ENCODE measurements at regions not wholly inside any gene's neighbourhood (a gene's known extent, or its start where the extent isn't known, plus 50 kb on each side); places are given as distances from the start of the nearest gene placed in this dataset.
"Not testable (repeated sequence)": the region's sequence is repeated elsewhere in the genome, so short reads cannot be mapped to it uniquely, and the experiment has no call there.

- no peak for DNase-seq (ENCODE audit: low read depth)
Observed at GRCh38 chr19:27889156-27889555, 1323.8 kb downstream of the UQCRFS1 start.

DNA sequence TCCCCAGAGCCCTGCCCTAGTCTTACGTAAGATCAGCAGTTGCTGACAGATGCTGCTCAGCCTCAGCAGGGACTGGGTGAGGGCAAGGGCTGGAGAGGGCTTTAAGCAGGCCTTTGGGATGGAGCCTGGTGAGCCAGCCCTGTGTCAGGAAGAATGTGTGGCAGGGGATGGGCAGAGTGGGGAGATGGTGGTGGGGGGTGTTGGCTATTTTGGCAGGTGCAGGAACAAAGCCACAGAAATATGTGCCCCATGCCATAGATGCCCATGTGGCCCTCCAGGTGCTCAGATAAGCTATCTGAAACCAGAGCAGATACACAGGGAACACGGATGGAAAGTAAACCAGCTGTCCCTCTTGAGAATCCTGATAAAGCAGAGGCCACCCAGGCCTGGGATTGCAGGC lies 1325.0 kb downstream of the UQCRFS1 start:
- no peak for DNase-seq (ENCODE audit: low read depth)

GRCh38 chr19:27885359-27885758 lies 1327.6 kb downstream of the UQCRFS1 start:
- DNase-seq (ENCODE audit: low read depth): no peak

DNA sequence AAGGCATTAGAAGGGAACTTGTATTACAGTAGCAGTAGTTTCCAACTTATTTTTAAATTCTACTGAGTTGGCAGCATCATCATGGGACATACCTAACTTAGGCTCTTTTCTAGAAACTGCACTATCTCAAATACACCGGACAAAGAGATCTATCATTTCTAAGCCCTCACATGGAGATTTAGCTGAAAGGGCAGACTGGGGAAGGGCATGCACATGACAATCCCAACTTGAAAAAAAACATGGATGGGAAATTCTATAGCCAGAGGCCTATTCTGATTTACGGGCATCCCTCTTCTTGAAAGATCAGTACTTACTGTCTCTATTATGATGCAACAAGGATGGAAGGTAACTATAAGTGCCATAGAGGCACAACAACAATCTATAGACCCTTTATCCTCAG lies 1328.6 kb downstream of the UQCRFS1 start:
- DNase-seq (ENCODE audit: low read depth): no peak

- DNase-seq (ENCODE audit: low read depth): no peak
Observed at GRCh38 chr19:27881213-27881612, 1331.7 kb downstream of the UQCRFS1 start.

GRCh38 chr19:27876976-27877512 lies 1335.9 kb downstream of the UQCRFS1 start:
- DNase-seq (ENCODE audit: low read depth): no peak

DNA sequence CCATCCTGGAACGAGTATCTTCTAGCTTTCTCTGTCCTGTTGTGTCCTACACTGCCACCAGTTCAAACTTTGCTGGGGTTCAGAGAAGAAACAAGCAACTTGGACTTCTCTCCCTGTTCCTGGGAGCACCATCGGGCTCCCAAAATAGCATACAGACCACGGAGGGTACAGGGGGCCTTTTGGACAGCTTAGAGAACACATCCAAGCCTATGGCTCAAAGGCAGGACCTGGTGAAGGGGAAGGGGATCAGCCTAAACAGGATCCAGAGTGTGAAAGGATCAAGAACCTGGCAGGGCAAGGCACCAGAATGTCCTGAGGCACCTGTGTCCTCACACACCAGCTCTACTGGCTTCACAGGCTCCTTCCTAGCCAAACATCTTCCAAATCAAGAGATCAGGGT lies 1336.5 kb downstream of the UQCRFS1 start:
- DNase-seq (ENCODE audit: low read depth): no peak

DNA sequence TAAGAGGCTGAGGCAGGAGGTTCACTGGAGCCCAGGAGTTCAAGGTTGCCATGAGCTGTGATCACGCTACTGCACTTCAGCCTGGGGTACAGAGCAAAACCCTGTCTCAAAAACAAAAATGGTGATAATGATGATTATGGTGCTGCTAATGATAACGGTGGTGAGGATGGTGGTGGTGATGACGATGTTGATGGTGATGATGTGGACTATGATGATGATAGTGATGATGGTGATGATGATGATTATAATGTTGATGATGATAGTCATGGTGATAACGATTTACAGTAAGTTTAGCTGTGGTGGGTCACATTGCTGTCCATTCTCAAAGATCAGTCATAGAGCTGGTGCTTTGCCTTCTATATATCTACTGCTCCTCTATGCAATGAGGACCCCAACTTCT lies 1340.6 kb downstream of the UQCRFS1 start:
- no peak for DNase-seq (ENCODE audit: low read depth)

DNA sequence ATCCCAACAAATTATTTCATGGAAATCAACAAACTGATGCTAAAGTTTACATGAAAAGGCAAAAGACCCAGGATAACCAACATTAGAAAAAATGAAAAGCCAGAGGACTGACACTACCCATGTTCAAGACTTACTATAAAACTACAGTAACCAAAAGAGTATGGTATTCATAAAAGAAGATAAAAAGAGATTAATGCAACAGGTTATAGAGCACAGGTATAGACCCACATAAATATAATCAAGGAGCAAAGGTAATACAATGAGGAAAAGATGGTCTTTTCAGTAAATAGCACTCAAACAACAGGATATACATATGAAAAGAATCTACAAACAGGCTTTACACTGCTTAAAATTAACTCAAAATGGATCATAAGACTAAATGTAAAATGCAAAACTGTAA lies 1342.7 kb downstream of the UQCRFS1 start:
- DNase-seq (ENCODE audit: low read depth): no peak

GRCh38 chr19:27868007-27868406 lies 1344.9 kb downstream of the UQCRFS1 start:
- DNase-seq (ENCODE audit: low read depth): no peak

DNA sequence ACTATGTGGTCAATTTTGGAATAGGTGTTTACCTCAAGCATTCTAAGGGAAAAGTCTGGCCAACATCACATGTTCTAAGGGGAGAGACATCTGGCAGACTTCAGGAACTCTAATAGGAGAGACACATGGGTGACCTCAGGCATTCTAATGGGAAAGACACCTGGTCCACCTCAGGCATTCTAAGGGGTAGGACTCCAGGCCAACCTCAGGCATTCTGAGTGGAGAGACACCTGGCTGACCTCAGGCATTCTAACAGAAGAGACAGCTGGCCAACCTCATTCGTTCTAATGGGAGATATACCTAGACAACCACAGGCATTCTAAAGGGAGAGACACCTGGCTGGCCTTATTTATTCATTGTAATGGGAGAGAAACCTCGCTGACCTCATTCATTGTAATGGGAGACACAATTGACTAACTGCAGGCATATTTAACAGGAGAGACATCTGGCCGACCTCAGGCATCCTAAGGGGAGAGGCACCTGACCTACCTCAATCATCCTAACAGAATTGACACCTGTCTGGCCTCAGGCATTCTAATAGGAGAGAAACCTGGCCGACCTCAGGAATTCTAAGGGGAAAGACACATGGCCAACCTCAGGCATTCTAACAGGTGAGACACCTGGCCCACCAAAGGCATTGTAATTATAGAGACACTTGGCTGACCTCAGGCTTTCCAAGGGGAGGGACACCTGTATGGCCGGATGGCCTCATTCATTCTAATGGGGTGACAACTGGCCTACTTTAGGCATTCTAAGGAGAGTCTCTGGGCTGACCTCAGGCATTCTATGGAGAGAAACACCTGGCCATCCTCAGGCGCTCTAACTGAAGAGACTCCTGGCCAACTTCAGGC lies 1346.8 kb downstream of the UQCRFS1 start:
- no peak for DNase-seq (ENCODE audit: low read depth)

GRCh38 chr19:27861411-27861975 lies 1351.5 kb downstream of the UQCRFS1 start:
- no peak for DNase-seq (ENCODE audit: low read depth)

GRCh38 chr19:27860309-27860934 lies 1352.5 kb downstream of the UQCRFS1 start:
- DNase-seq (ENCODE audit: low read depth): no peak

- DNase-seq (ENCODE audit: low read depth): no peak
Observed at GRCh38 chr19:27859689-27860088, 1353.3 kb downstream of the UQCRFS1 start.

GRCh38 chr19:27858981-27859581 lies 1353.9 kb downstream of the UQCRFS1 start:
- no peak for DNase-seq (ENCODE audit: low read depth)

DNA sequence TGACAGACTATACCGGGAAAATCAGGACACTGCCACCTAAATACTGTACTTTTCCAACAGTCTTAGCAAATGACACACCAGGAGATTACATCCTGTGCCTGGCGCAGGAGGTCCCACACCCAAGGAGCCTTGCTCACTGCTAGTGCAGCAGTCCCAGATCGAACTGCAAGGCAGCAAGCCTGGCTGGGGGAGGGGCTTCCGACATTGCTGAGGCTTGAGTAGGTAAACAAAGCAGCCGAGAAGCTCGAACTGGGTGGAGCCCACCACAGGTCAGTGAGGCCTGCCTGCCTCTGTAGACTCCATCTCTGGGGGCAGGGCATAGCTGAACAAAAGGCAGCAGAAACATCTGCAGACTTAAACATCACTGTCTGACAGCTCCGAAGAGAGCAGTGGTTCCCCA lies 1360.0 kb downstream of the UQCRFS1 start:
- not testable (repeated sequence) for DNase-seq (ENCODE audit: low read depth)

- DNase-seq (ENCODE audit: low read depth): no peak
Observed at GRCh38 chr19:27851543-27852060, 1361.3 kb downstream of the UQCRFS1 start.

GRCh38 chr19:27851002-27851481 lies 1361.9 kb downstream of the UQCRFS1 start:
- no peak for DNase-seq (ENCODE audit: low read depth)

DNA sequence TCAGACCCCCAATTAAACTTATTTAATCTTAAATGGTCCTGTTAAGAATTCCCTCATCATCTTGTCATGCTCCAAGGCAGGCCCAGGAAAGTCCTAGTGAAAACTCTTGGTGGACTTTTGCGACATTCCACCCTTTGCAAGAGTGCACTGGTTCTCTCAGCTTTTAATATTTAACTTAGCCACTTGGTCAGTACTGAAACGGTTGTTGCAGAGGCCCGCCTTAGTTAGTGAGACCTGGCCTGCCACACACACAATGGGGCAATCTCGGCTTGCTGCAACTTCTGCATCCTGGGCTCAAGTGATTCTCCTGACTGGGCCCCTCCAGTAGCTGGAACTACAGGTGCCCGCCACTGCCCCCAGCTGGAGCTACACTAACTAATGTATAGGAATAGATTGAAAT lies 1366.0 kb downstream of the UQCRFS1 start:
- no peak for DNase-seq (ENCODE audit: low read depth)

GRCh38 chr19:27844261-27844660 lies 1368.7 kb downstream of the UQCRFS1 start:
- no peak for DNase-seq (ENCODE audit: low read depth)

DNA sequence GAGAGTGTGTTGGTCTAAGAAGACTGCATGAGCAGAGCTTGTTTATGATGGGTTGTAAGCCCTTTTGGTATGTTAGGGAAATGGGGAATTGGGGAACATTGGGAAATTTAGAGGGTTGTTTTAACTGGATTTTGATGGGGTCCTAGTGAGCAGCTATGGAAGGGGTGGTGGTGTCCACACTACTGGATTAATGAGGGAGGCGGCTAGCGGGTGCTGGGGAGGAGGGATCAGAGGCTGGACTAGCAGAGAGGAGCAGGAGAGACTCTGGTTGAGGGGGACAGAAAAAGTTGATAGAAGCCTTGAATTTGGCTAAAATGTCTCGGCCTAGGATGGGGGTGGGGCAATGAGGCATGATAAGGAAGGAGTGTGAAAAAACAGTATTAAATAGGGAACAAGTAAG lies 1369.1 kb downstream of the UQCRFS1 start:
- DNase-seq (ENCODE audit: low read depth): no peak

GRCh38 chr19:27833031-27833430 lies 1379.9 kb downstream of the UQCRFS1 start:
- no peak for DNase-seq (ENCODE audit: low read depth)

Measured in CMK (cell line).